K562 (cell line): ENCODE measurements at regions not wholly inside any gene's neighbourhood (a gene's known extent, or its start where the extent isn't known, plus 50 kb on each side); places are given as distances from the start of the nearest gene placed in this dataset.

Source experiments
- ATAC-seq: fragments of 200-7000 bp; cut with Tn5 transposase; 3 replicates; pipeline ENCODE4 v1.9.1; 2020; ENCODE audit warnings: moderate library complexity
- BruUV-seq: library from RNA; stranded (reverse); fragments of 400-500 nt; replicated peaks from 2 replicates; lab custom pipeline; 2021; lab: Mats Ljungman, UMichigan
- CTCF ChIA-PET: fragments of 300-600 bp; formaldehyde crosslinking; extraction: SDS; loops from one replicate; lab custom pipeline; 2021; ENCODE audit warnings: low intra/inter-chr PET ratio; lab: Yijun Ruan, JAX
- POLR2A ChIA-PET: fragments of 300-600, 350-650 bp; sonication (Branson Sonifier 250); formaldehyde crosslinking; extraction: SDS; loops from one replicate; lab custom pipeline; 2021; ENCODE audit warnings: antibody characterized with exemption, inconsistent platforms; lab: Yijun Ruan, JAX
- DNase-seq, 4 experiments: peaks; one replicate each; pipeline versions ENCODE4 v3.0.0 to v3.0.0-alpha.2; 2011 to 2018; ENCODE audit warnings: low spot score in 3 of 4, mixed read lengths in 3 of 4; ENCODE audit errors: extremely low read depth in 1 of 4
- FAIRE-seq: peaks from 2 replicates; lab custom pipeline; 2011; peaks lifted over from hg19 to GRCh38; lab: Jason Lieb, UNC
- H2AFZ ChIP-seq: 2 replicates; pipeline ENCODE4 v1.6.0; 2011; ENCODE audit warnings: low read depth, low read length, control low read depth, inconsistent platforms
- H3K27ac ChIP-seq: fragments of 200-600 bp; 3 replicates; pipeline ENCODE4 v1.8.0; 2011; ENCODE audit warnings: low read depth, mild to moderate bottlenecking, control low read depth, inconsistent platforms, low read length, moderate library complexity, mixed read lengths; ENCODE audit errors: extremely low read depth
- H3K27me3 ChIP-seq, 2 experiments: fragments of 300-600 bp in 1 of 2; 2 replicates in 1 of 2; 3 replicates in 1 of 2; pipeline versions ENCODE4 v1.6.0 to v1.8.0; 2011; ENCODE audit warnings: inconsistent platforms in 2 of 2, low read length in 2 of 2, mild to moderate bottlenecking in 1 of 2, mixed read lengths in 1 of 2, moderate library complexity in 1 of 2; ENCODE audit not compliant: control insufficient read depth in 2 of 2, insufficient read depth in 2 of 2
- H3K36me3 ChIP-seq: fragments of 300-600 bp; 3 replicates; pipeline ENCODE4 v1.8.0; 2011; ENCODE audit warnings: mild to moderate bottlenecking, low read length, inconsistent platforms; ENCODE audit not compliant: control insufficient read depth, insufficient read depth
- H3K4me1 ChIP-seq, 2 experiments: fragments of 200-600 bp in 1 of 2; replicated peaks in 1 of 2; 2 replicates in 1 of 2; 3 replicates in 1 of 2; pipeline versions ENCODE4 v1.5.1 to v1.8.0; 2011; ENCODE audit warnings: inconsistent platforms in 2 of 2, low read length in 2 of 2, mild to moderate bottlenecking in 1 of 2, mixed read lengths in 1 of 2, moderate library complexity in 1 of 2; ENCODE audit not compliant: control insufficient read depth in 2 of 2, insufficient read depth in 2 of 2
- H3K4me2 ChIP-seq: 2 replicates; pipeline ENCODE4 v1.6.1; 2011; ENCODE audit warnings: low read length, control low read depth, inconsistent platforms, mixed read lengths; ENCODE audit not compliant: insufficient read depth
- H3K4me3 ChIP-seq: fragments of 200-600 bp; sonication (generic), shearing (Covaris generic); 2 replicates; pipeline ENCODE4 v1.5.1; 2016; ENCODE audit warnings: control low read depth, inconsistent platforms
- H3K79me2 ChIP-seq: fragments of 200-600 bp; 3 replicates; pipeline ENCODE4 v1.8.0; 2011; ENCODE audit warnings: low read length, inconsistent platforms; ENCODE audit not compliant: control insufficient read depth, insufficient read depth
- H3K9ac ChIP-seq, 2 experiments: 2 replicates each; pipeline versions ENCODE4 v1.6.0 to v1.6.1; 2011; ENCODE audit warnings: low read depth in 2 of 2, low read length in 2 of 2, control low read depth in 1 of 2, inconsistent platforms in 1 of 2, mild to moderate bottlenecking in 1 of 2, mixed read lengths in 1 of 2; ENCODE audit not compliant: insufficient read depth in 1 of 2
- H3K9me1 ChIP-seq: one replicate; pipeline ENCODE4 v1.6.0; 2011; ENCODE audit warnings: inconsistent platforms, mild to moderate bottlenecking, low read length, moderate library complexity; ENCODE audit not compliant: control insufficient read depth, insufficient read depth
- H3K9me3 ChIP-seq: replicated peaks from 2 replicates; pipeline ENCODE4 v1.5.1; 2011; ENCODE audit warnings: low read depth, low read length, inconsistent platforms; ENCODE audit not compliant: control insufficient read depth, insufficient read depth
- H4K20me1 ChIP-seq: replicated peaks from 2 replicates; pipeline ENCODE4 v1.6.1; 2011; ENCODE audit warnings: low read length, inconsistent platforms, mixed read lengths; ENCODE audit not compliant: control insufficient read depth, insufficient read depth
- HDAC8 ChIP-seq: fragments of 450-650 bp; IDR thresholded peaks from 2 replicates; pipeline ENCODE4 v1.6.1; 2016; ENCODE audit warnings: mild to moderate bottlenecking, missing genetic modification characterization, moderate library complexity, missing compliant biosample characterization
- HLTF ChIP-seq: fragments of 450-650 bp; IDR thresholded peaks from 2 replicates; pipeline ENCODE4 v1.6.1; 2016
- KAT8 ChIP-seq: fragments of 450-650 bp; IDR thresholded peaks from 2 replicates; pipeline ENCODE4 v1.6.1; 2016; ENCODE audit warnings: low read depth, mild to moderate bottlenecking
- MTF1 ChIP-seq: fragments of 250-450 bp; sonication (Bioruptor Pico); IDR thresholded peaks from 2 replicates; pipeline ENCODE4 v1.9.0; 2021; ENCODE audit warnings: moderate library complexity, mild to moderate bottlenecking, inconsistent platforms, borderline replicate concordance
- NFXL1 ChIP-seq: fragments of 450-650 bp; formaldehyde crosslinking; IDR thresholded peaks from 2 replicates; pipeline ENCODE4 v1.4.0; 2021; ENCODE audit warnings: mild to moderate bottlenecking
- POLR2AphosphoS2 ChIP-seq: IDR thresholded peaks from 2 replicates; pipeline ENCODE4 v1.6.1; 2012; ENCODE audit warnings: low read length, improper control_type of control experiment
- SMAD1 ChIP-seq: fragments of 150-350 bp; IDR thresholded peaks from 2 replicates; pipeline ENCODE4 v1.6.1; 2014; ENCODE audit warnings: low read length, low read depth; ENCODE audit not compliant: partially characterized antibody
- SMARCA4 ChIP-seq: fragments of 450-650 bp; IDR thresholded peaks from 2 replicates; pipeline ENCODE4 v1.6.1; 2016
- SMARCE1 ChIP-seq: fragments of 450-650 bp; IDR thresholded peaks from 2 replicates; pipeline ENCODE4 v1.7.1; 2016; ENCODE audit warnings: mild to moderate bottlenecking
- ZNF561 ChIP-seq: fragments of 450-650 bp; formaldehyde crosslinking; conservative IDR thresholded peaks from 2 replicates; pipeline ENCODE4 v1.4.0; 2020; ENCODE audit warnings: mild to moderate bottlenecking, moderate library complexity
- WGBS: fragments of 100-300 bp; shearing (Covaris generic); methylation state at CpG from one replicate; pipeline ENCODE4 v1.1.6; 2016; ENCODE audit warnings: low coverage, mixed read lengths; ENCODE audit not compliant: insufficient coverage; ENCODE audit errors: missing lambda C conversion rate; 5-methylcytosine and 5-hydroxymethylcytosine counted together
- in situ Hi-C: fragments of 300-500 bp; cut with MboI; formaldehyde crosslinking; loops from 4 replicates; pipeline ENCODE4 v1.15.0; 2018; ENCODE audit warnings: inconsistent platforms, mixed read lengths
- intact Hi-C: fragments of 100-400 bp; cut with micrococcal nuclease; formaldehyde crosslinking; loops from 2 replicates; pipeline ENCODE4 v1.14.2; 2022
- TF ChIP-seq, protein P1 (sequence below): fragments of 450-650 bp; formaldehyde crosslinking; conservative IDR thresholded peaks from 2 replicates; pipeline ENCODE4 v1.4.0; 2022; ENCODE audit warnings: mild to moderate bottlenecking, missing genetic modification characterization
- TF ChIP-seq, protein P2 (sequence below): fragments of 250-450 bp; sonication (Bioruptor Pico); IDR thresholded peaks from 2 replicates; pipeline ENCODE4 v1.5.0; 2021; ENCODE audit warnings: mild to moderate bottlenecking, borderline replicate concordance
- TF ChIP-seq, protein P3 (sequence below): fragments of 250-450 bp; sonication (Bioruptor Pico); IDR thresholded peaks from 2 replicates; pipeline ENCODE4 v1.9.0; 2021; ENCODE audit warnings: mild to moderate bottlenecking, inconsistent platforms
- TF ChIP-seq, protein P4 (sequence below): sonication (generic); formaldehyde crosslinking; IDR thresholded peaks from 2 replicates; pipeline ENCODE4 v1.8.0; 2022; ENCODE audit warnings: mild to moderate bottlenecking, low read depth, missing genetic modification reagents

DNA sequence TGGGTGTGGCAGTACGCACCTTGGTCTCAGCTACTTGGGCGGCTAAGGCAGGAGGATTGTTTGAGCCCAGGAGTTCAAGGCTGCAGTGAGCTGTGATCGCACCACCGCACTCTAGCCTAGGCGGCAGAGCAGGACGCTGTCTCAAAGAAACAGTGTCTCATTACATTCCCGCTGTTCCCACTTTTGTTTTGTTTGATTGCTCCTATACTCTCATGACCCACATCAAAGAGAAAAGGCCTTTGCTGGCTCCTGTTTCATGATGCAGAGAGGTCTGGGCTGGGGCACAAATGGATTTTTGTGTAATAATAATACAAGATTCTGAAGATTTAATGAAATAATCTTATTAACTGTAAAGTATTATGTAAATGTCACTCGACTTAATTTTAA is 85.7 kb downstream of the LACC1 start:
- WGBS = 0% methylated on average over 8 of the region's 8 CpGs
- TF ChIP-seq NFXL1 (CRISPR knock-in tag) (no peak), HLTF (no peak), ZNF561 (CRISPR knock-in tag) (no peak), POLR2AphosphoS2 (no peak), SMAD1 (no peak), MTF1 (CRISPR knock-in tag) (no peak), SMARCA4 (no peak), KAT8 (no peak), HDAC8 (tag) (no peak), SMARCE1 (no peak)
- TF ChIP-seq, protein P1, sequence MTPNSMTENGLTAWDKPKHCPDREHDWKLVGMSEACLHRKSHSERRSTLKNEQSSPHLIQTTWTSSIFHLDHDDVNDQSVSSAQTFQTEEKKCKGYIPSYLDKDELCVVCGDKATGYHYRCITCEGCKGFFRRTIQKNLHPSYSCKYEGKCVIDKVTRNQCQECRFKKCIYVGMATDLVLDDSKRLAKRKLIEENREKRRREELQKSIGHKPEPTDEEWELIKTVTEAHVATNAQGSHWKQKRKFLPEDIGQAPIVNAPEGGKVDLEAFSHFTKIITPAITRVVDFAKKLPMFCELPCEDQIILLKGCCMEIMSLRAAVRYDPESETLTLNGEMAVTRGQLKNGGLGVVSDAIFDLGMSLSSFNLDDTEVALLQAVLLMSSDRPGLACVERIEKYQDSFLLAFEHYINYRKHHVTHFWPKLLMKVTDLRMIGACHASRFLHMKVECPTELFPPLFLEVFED (CRISPR knock-in tag) = no peak
- TF ChIP-seq, protein P2, sequence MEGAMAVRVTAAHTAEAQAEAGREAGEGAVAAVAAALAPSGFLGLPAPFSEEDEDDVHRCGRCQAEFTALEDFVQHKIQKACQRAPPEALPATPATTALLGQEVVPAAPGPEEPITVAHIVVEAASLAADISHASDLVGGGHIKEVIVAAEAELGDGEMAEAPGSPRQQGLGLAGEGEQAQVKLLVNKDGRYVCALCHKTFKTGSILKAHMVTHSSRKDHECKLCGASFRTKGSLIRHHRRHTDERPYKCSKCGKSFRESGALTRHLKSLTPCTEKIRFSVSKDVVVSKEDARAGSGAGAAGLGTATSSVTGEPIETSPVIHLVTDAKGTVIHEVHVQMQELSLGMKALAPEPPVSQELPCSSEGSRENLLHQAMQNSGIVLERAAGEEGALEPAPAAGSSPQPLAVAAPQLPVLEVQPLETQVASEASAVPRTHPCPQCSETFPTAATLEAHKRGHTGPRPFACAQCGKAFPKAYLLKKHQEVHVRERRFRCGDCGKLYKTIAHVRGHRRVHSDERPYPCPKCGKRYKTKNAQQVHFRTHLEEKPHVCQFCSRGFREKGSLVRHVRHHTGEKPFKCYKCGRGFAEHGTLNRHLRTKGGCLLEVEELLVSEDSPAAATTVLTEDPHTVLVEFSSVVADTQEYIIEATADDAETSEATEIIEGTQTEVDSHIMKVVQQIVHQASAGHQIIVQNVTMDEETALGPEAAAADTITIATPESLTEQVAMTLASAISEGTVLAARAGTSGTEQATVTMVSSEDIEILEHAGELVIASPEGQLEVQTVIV = no peak
- TF ChIP-seq, protein P3, sequence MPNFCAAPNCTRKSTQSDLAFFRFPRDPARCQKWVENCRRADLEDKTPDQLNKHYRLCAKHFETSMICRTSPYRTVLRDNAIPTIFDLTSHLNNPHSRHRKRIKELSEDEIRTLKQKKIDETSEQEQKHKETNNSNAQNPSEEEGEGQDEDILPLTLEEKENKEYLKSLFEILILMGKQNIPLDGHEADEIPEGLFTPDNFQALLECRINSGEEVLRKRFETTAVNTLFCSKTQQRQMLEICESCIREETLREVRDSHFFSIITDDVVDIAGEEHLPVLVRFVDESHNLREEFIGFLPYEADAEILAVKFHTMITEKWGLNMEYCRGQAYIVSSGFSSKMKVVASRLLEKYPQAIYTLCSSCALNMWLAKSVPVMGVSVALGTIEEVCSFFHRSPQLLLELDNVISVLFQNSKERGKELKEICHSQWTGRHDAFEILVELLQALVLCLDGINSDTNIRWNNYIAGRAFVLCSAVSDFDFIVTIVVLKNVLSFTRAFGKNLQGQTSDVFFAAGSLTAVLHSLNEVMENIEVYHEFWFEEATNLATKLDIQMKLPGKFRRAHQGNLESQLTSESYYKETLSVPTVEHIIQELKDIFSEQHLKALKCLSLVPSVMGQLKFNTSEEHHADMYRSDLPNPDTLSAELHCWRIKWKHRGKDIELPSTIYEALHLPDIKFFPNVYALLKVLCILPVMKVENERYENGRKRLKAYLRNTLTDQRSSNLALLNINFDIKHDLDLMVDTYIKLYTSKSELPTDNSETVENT (CRISPR knock-in tag) = no peak
- TF ChIP-seq, protein P4, sequence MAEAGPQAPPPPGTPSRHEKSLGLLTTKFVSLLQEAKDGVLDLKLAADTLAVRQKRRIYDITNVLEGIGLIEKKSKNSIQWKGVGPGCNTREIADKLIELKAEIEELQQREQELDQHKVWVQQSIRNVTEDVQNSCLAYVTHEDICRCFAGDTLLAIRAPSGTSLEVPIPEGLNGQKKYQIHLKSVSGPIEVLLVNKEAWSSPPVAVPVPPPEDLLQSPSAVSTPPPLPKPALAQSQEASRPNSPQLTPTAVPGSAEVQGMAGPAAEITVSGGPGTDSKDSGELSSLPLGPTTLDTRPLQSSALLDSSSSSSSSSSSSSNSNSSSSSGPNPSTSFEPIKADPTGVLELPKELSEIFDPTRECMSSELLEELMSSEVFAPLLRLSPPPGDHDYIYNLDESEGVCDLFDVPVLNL (CRISPR knock-in tag) = no peak
- H3K9me1 ChIP-seq = no peaks in the 10 kb centered on the region
- no peak overlapping the region for H3K9ac ChIP-seq
- intact Hi-C loops = no loop called here
- DNase-seq = no peak
- ChIA-PET CTCF (no interaction called here), POLR2A (no interaction called here)
- no peaks in the 10 kb centered on the region for H3K4me1 ChIP-seq
- H3K9me3 ChIP-seq = no peaks in the 10 kb centered on the region
- H3K79me2 ChIP-seq = no peaks in the 10 kb centered on the region
- H3K4me3 ChIP-seq = no peak overlapping the region
- no peak overlapping the region for H3K4me2 ChIP-seq
- H2AFZ ChIP-seq = no peak overlapping the region
- BruUV-seq = no TSS peak
- H3K36me3 ChIP-seq = no peaks in the 10 kb centered on the region
- no peak for FAIRE-seq
- H3K27me3 ChIP-seq = no peaks in the 10 kb centered on the region
- H4K20me1 ChIP-seq = no peaks in the 10 kb centered on the region
- in situ Hi-C loops = no loop called here
- ATAC-seq = no peak
- H3K27ac ChIP-seq = no peak overlapping the region
